Kidney epithelial cell (primary cell): ENCODE measurements at regions not wholly inside any gene's neighbourhood (a gene's known extent, or its start where the extent isn't known, plus 50 kb on each side); places are given as distances from the start of the nearest gene placed in this dataset.

Experiments
- DNase-seq: peaks from one replicate; pipeline ENCODE4 v3.0.0-alpha.2; 2010; ENCODE audit warnings: low read depth
- H3K27me3 ChIP-seq: 2 replicates; pipeline ENCODE4 v1.6.0; 2011; ENCODE audit warnings: low read length; ENCODE audit not compliant: control insufficient read depth, insufficient read depth
- H3K36me3 ChIP-seq: 2 replicates; pipeline ENCODE4 v1.5.1; 2011; ENCODE audit warnings: low read length; ENCODE audit not compliant: control insufficient read depth, insufficient read depth
- H3K4me3 ChIP-seq: 2 replicates; pipeline ENCODE4 v1.5.1; 2011; ENCODE audit warnings: low read depth, mild to moderate bottlenecking, control low read depth, low read length
- CTCF ChIP-seq: IDR thresholded peaks from 2 replicates; pipeline ENCODE4 v1.5.1; 2011; ENCODE audit warnings: mild to moderate bottlenecking, moderate library complexity, low read length, control low read depth, inconsistent platforms; ENCODE audit not compliant: insufficient read depth, poor library complexity, severe bottlenecking

DNA sequence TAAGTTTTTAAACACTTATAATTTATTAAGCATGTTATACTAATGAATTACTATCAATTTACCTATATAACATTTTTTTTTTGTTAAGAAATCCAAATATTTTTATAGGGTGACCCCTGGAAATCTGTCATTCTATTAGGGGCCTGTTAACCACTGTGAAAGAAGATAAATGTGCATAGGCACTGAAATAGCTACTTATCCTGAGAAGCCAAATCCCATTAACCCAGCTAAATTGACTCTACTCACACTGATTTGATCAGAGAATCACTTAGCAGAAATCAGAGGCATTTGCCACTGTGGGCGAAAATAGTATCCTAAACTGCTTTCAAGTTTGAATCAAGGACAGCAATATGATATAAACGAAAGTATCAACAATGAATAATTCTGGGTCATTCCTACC is 90.0 kb upstream of the GULP1 start:
- Histone ChIP-seq H3K36me3 (no peaks in the 10 kb centered on the region), H3K4me3 (no peak overlapping the region), H3K27me3 (no peaks in the 10 kb centered on the region)
- no peak for DNase-seq
- TF ChIP-seq CTCF, result no peak

- Histone ChIP-seq H3K27me3 (no peaks in the 10 kb centered on the region), H3K4me3 (no peak overlapping the region)
Measured at GRCh38 chr2:188202777-188203176, 88.9 kb upstream of the GULP1 start.

DNA sequence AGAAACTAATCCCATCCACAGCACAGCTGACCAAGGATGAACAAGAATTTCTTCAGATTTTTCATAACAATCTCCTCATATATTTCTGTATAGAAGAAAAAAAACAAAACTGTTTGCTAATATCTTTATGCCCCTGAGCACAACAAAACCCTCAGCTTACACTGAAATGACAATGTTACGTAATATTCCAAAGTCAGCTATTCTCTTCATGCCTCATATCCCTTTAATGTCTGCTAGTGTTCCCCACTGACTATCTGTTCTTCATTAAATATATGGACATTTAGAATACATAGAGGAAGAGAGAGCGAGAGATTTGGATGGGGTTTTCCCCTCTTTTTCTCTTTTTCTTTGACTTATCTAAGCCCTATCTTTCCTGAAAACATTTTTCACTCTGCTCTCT is 87.9 kb upstream of the GULP1 start:
- no peak for TF ChIP-seq CTCF
- DNase-seq, result no peak
- Histone ChIP-seq H3K36me3 (no peaks in the 10 kb centered on the region), H3K27me3 (no peaks in the 10 kb centered on the region), H3K4me3 (no peak overlapping the region)

More at GRCh38 chr2:188202777-188203176, 88.9 kb upstream of the GULP1 start:
- no peak for DNase-seq
- TF ChIP-seq CTCF, result no peak
- H3K36me3 ChIP-seq, result no peaks in the 10 kb centered on the region

DNA sequence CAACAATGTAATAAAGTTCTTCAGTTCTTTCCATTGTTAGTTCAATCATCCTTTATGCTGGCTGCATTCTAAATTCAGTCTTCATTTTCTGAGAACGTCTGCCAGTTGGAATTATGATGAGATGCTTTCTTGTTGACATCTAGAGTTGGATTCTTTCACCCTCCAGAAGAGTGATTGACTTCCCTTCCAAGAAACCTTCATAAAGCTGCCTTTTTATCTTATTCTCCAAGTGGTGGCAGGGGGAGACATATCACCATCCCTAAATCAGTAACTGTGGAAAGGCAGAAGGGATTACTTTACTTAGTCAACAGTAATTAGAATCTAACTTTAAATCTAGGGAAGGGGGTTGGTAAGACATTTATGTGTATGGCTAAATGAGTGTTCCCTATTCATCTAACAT is 86.8 kb upstream of the GULP1 start:
- Histone ChIP-seq H3K27me3 (no peaks in the 10 kb centered on the region), H3K4me3 (no peak overlapping the region), H3K36me3 (no peaks in the 10 kb centered on the region)
- no peak for DNase-seq
- no peak for TF ChIP-seq CTCF

GRCh38 chr2:188207554-188207953 is 84.1 kb upstream of the GULP1 start:
- Histone ChIP-seq H3K36me3 (no peaks in the 10 kb centered on the region), H3K4me3 (no peak overlapping the region), H3K27me3 (no peaks in the 10 kb centered on the region)
- DNase-seq, result no peak
- no peak for TF ChIP-seq CTCF

- TF ChIP-seq CTCF, result no peak
- Histone ChIP-seq H3K36me3 (no peaks in the 10 kb centered on the region), H3K27me3 (no peaks in the 10 kb centered on the region), H3K4me3 (no peak overlapping the region)
- no peak for DNase-seq
Measured at GRCh38 chr2:188209218-188209617, 82.5 kb upstream of the GULP1 start.
